ENCODE measurements at regions not wholly inside any gene's neighbourhood (a gene's known extent, or its start where the extent isn't known, plus 50 kb on each side); places are given as distances from the start of the nearest gene placed in this dataset.
A peak's percentile ranks its signal among the peaks of the same experiment; 100 is the strongest.
"Not testable (repeated sequence)": the region's sequence is repeated elsewhere in the genome, so short reads cannot be mapped to it uniquely, and the experiment has no call there.

DNA sequence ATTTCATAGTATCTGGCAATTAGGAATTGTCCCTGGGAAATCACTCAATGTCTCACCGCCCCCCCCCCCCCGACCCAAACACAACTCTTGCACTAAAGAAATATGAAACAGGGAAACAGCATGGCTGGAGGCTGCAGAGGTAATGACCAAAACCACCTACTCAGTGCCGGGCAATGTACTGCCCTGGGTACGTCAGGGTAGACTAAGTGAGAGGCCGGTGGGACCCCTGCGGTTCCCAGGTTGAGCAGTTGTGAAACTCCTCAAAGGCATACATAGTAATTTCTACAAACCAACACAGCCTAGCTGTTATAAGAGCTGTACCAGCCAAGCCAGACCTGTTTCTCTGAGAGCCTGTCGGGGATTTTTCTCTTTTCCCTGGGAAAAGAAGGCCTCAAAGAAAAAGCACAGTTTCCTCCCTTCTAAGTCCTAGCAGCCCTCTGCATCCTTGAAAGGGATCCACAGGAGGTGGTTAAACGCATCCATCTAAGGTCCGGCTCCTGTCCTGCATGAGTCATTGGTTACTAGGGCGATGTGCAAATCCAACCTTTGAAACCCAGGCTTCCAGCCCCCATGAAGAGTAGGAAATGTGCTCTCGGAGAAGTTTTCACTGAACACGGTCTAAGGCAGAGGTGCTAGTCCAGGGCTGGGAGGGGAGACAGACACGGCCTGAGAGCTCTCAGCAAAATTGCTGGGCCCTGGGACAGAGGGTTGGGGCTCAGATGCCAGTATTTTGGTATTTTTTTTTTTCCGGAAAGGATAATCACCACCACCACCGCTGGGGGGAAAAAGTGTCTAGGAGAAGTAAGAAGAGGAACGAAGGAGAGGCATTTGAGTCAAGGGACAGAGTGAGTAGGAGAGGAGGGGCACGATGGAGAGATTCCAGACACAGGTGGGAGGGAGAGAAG is 172.8 kb downstream of the ATP6V0E2 start:
- not testable (repeated sequence) for DNase-seq (ENCODE audit: low read depth in 1 of 2, low spot score in 1 of 2)

- not testable (repeated sequence) for DNase-seq (ENCODE audit: low read depth in 1 of 2, low spot score in 1 of 2)
Measured at GRCh38 chr7:150047329-150047728, 173.6 kb downstream of the ATP6V0E2 start.

- not testable (repeated sequence) for DNase-seq (ENCODE audit: low read depth in 1 of 2, low spot score in 1 of 2)
Measured at GRCh38 chr7:150047772-150048171, 174.0 kb downstream of the ATP6V0E2 start.

GRCh38 chr7:150048244-150049011 is 174.7 kb downstream of the ATP6V0E2 start:
- DNase-seq (ENCODE audit: low read depth in 1 of 2, low spot score in 1 of 2) = not testable (repeated sequence)

- DNase-seq (ENCODE audit: low read depth in 1 of 2, low spot score in 1 of 2) = not testable (repeated sequence)
Measured at GRCh38 chr7:150049012-150049655, 175.4 kb downstream of the ATP6V0E2 start.

GRCh38 chr7:150053396-150053795 is 179.6 kb downstream of the ATP6V0E2 start:
- DNase-seq (ENCODE audit: low read depth in 1 of 2, low spot score in 1 of 2) = not testable (repeated sequence)

DNA sequence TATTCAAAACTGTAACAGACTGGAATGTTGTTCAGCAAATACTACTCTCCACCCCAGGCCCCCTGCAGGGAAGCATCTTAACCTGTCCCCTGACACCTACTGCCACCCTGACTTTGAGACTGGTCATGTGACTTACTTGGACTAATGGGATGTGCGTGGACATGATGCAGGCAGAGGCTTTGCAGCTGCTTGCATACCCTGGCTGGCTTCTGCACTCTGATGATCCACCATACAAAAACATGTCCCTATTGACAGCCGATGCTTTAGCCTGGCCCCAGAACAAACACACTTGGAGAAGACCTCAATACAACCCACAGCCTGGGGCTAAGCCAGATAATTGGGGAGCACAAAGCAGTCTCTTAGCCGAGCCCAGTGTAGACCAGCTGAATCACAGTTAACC is 180.5 kb downstream of the ATP6V0E2 start:
- DNase-seq (ENCODE audit: low read depth in 1 of 2, low spot score in 1 of 2) = not testable (repeated sequence)

DNA sequence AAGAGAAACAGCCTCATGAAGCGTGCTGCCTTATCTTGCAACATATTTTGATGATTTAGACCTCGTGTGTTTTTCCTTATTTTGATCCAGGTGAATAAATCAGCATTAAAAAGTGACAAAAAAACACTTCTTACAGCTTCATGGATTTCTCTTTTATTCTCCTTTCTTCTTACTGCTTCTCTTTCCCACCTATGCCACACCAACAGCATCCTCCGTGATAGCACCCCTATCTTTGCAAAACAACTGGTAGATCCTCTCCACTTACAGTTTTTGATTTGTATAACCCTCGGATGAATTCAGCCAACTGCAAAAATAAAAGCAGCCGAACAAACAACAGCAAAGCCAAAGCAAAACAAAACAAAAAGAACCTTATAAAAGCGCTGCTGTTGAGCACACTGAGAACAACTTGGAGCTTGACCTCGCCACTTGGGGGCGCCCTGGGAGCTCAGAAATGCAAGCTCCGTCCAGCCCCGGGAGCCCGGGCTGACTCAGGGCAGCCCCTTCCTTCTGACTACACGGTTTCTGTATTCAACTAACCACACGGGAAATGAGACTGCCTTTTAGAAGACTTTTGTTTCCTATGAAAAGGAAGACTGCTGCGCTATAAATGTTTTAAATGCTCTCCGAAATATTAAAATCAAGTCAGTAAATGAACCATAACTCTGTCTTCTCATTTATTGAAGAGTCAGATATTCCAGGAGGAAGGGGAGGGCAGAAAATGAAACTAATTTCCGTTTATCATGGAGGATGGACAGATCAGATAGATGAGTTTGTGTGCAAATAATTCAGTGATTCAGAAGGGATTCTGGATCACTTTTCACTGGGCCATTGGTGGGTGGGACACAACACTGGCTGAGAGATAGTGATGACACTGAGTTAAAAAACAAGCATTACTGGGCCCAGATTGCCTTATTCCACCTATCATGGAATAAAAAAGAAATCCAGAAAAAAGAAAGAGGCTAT is 186.8 kb downstream of the ATP6V0E2 start:
- DNase-seq (ENCODE audit: low read depth in 1 of 2, low spot score in 1 of 2) = peak; percentile 77 to 80

GRCh38 chr7:150063195-150063594 is 189.4 kb downstream of the ATP6V0E2 start:
- not testable (repeated sequence) for DNase-seq (ENCODE audit: low read depth in 1 of 2, low spot score in 1 of 2)

GRCh38 chr7:150069555-150070313 is 196.0 kb downstream of the ATP6V0E2 start:
- DNase-seq (ENCODE audit: low read depth in 1 of 2, low spot score in 1 of 2) = not testable (repeated sequence)

GRCh38 chr7:150077543-150077942 is 203.8 kb downstream of the ATP6V0E2 start:
- not testable (repeated sequence) for DNase-seq (ENCODE audit: low read depth in 1 of 2, low spot score in 1 of 2)

DNA sequence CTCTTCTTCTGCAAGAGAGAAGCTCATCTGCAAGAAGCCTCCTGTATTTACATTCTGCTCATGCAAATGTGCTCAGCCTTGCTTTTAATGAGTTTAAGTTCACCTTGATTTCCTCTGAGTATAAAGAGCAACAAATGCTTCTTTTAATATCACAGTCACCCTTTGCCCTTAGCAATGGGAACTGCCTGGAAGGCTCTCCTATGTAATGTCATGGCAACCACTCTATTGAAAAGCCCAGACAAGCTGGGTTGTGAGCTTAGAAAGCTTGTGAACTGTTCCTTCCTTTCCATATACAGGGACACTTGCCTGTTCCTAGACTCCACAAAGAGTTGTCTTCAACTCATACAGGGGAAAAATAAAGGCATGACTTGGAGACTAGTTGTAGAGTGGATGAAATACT is 208.1 kb downstream of the ATP6V0E2 start:
- DNase-seq (ENCODE audit: low read depth in 1 of 2, low spot score in 1 of 2) = not testable (repeated sequence)

GRCh38 chr7:150084724-150085123 is 211.0 kb downstream of the ATP6V0E2 start:
- not testable (repeated sequence) for DNase-seq (ENCODE audit: low read depth in 1 of 2, low spot score in 1 of 2)

- DNase-seq (ENCODE audit: low read depth in 1 of 2, low spot score in 1 of 2) = not testable (repeated sequence)
Measured at GRCh38 chr7:150087478-150087877, 213.7 kb downstream of the ATP6V0E2 start.

DNA sequence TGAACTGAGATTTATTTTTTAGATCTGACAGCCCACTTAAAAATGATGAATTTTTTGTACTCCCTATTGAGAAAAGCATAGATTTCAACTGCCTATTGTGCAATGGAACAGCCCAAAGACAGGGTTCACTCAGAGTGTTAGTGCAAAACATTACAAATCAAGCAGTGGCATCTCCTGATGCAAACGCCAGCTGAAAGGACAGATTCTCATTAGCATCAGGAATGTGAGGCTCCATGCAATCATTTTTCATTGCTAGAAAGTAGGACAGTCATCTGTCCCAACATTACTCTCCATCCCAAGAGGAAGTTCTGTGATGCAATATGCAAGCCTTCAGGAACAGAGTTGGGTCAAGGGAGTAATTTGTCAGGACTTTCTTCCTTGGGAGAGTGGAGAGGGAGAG is 215.4 kb downstream of the ATP6V0E2 start:
- not testable (repeated sequence) for DNase-seq (ENCODE audit: low read depth in 1 of 2, low spot score in 1 of 2)

- not testable (repeated sequence) for DNase-seq (ENCODE audit: low read depth in 1 of 2, low spot score in 1 of 2)
Measured at GRCh38 chr7:150090776-150091175, 217.0 kb downstream of the ATP6V0E2 start.

GRCh38 chr7:150093897-150094296 is 220.1 kb downstream of the ATP6V0E2 start:
- not testable (repeated sequence) for DNase-seq (ENCODE audit: low read depth in 1 of 2, low spot score in 1 of 2)

GRCh38 chr7:150096213-150096994 is 222.6 kb downstream of the ATP6V0E2 start:
- DNase-seq (ENCODE audit: low read depth in 1 of 2, low spot score in 1 of 2) = not testable (repeated sequence)

GRCh38 chr7:150098592-150098991 is 224.6 kb upstream of the LRRC61 start:
- not testable (repeated sequence) for DNase-seq (ENCODE audit: low read depth in 1 of 2, low spot score in 1 of 2)

All from activated CD4-positive, alpha-beta T cell treated with anti-CD3 and anti-CD28 coated beads, Interleukin-2, amount 50 U/mL, for 24 hours (primary cell).